Cardiac septum (tissue), 1 donor: ENCODE measurements at regions not wholly inside any gene's neighbourhood (a gene's known extent, or its start where the extent isn't known, plus 50 kb on each side); places are given as distances from the start of the nearest gene placed in this dataset.
"Not testable (repeated sequence)": the region's sequence is repeated elsewhere in the genome, so short reads cannot be mapped to it uniquely, and the experiment has no call there.

ENCODE experiments used
- DNase-seq: peaks from one replicate; pipeline ENCODE4 v3.0.0-alpha.2; 2020; ENCODE audit warnings: low spot score
- intact Hi-C: fragments of 100-400 bp; cut with DNase I; formaldehyde crosslinking; loops from one replicate; pipeline ENCODE4 v1.14.0; 2022
- donor health status: DM: no; HTN: no; CAD: no.

- DNase-seq, intact Hi-C loops: not testable (repeated sequence)
Observed at GRCh38 chr15:20473465-20473864, 68.1 kb downstream of the GOLGA6L6 start.

- DNase-seq, intact Hi-C loops: not testable (repeated sequence)
Observed at GRCh38 chr15:20472983-20473382, 68.6 kb downstream of the GOLGA6L6 start.

GRCh38 chr15:20470810-20471209 lies 70.8 kb downstream of the GOLGA6L6 start:
- DNase-seq, intact Hi-C loops: not testable (repeated sequence)

- intact Hi-C loops = not testable (repeated sequence)
Observed at GRCh38 chr15:20441138-20441537, 100.5 kb downstream of the GOLGA6L6 start.

GRCh38 chr15:20440390-20440789 lies 101.2 kb downstream of the GOLGA6L6 start:
- intact Hi-C loops, DNase-seq: not testable (repeated sequence)

More at GRCh38 chr15:20441138-20441537, 100.5 kb downstream of the GOLGA6L6 start:
- DNase-seq = not testable (repeated sequence)

- DNase-seq, intact Hi-C loops: not testable (repeated sequence)
Observed at GRCh38 chr15:20439111-20439510, 102.5 kb downstream of the GOLGA6L6 start.

GRCh38 chr15:20438255-20438654 lies 103.3 kb downstream of the GOLGA6L6 start:
- intact Hi-C loops, DNase-seq: not testable (repeated sequence)

- DNase-seq, intact Hi-C loops: not testable (repeated sequence)
Observed at GRCh38 chr15:20433468-20433867, 108.1 kb downstream of the GOLGA6L6 start.

- DNase-seq, intact Hi-C loops: not testable (repeated sequence)
Observed at GRCh38 chr15:20430495-20430894, 111.1 kb downstream of the GOLGA6L6 start.

- intact Hi-C loops, DNase-seq: not testable (repeated sequence)
Observed at GRCh38 chr15:20420710-20421109, 120.9 kb downstream of the GOLGA6L6 start.

GRCh38 chr15:20416618-20417017 lies 125.0 kb downstream of the GOLGA6L6 start:
- intact Hi-C loops = not testable (repeated sequence)

GRCh38 chr15:20409667-20410198 lies 131.9 kb downstream of the GOLGA6L6 start:
- DNase-seq, intact Hi-C loops: not testable (repeated sequence)

More at GRCh38 chr15:20416618-20417017, 125.0 kb downstream of the GOLGA6L6 start:
- DNase-seq = not testable (repeated sequence)

- DNase-seq = no peak
- intact Hi-C loops = no loop called here
Observed at GRCh38 chr15:20409247-20409646, 132.4 kb downstream of the GOLGA6L6 start.

GRCh38 chr15:20407553-20407952 lies 134.0 kb downstream of the GOLGA6L6 start:
- DNase-seq = no peak
- intact Hi-C loops = no loop called here

- DNase-seq, intact Hi-C loops: not testable (repeated sequence)
Observed at GRCh38 chr15:20404571-20404970, 137.0 kb downstream of the GOLGA6L6 start.

- intact Hi-C loops, DNase-seq: not testable (repeated sequence)
Observed at GRCh38 chr15:20402586-20402985, 139.0 kb downstream of the GOLGA6L6 start.

- intact Hi-C loops, DNase-seq: not testable (repeated sequence)
Observed at GRCh38 chr15:20401058-20401457, 140.5 kb downstream of the GOLGA6L6 start.

- DNase-seq, intact Hi-C loops: not testable (repeated sequence)
Observed at GRCh38 chr15:20398680-20399079, 142.9 kb downstream of the GOLGA6L6 start.

- DNase-seq, intact Hi-C loops: not testable (repeated sequence)
Observed at GRCh38 chr15:20388161-20388560, 153.4 kb downstream of the GOLGA6L6 start.

- intact Hi-C loops = no loop called here
- no peak for DNase-seq
Observed at GRCh38 chr15:20386198-20386597, 155.4 kb downstream of the GOLGA6L6 start.

GRCh38 chr15:20380199-20380598 lies 161.4 kb downstream of the GOLGA6L6 start:
- DNase-seq = not testable (repeated sequence)

More at GRCh38 chr15:20380199-20380598, 161.4 kb downstream of the GOLGA6L6 start:
- intact Hi-C loops = not testable (repeated sequence)
